MG63 (cell line): ENCODE measurements at regions not wholly inside any gene's neighbourhood (a gene's known extent, or its start where the extent isn't known, plus 50 kb on each side); places are given as distances from the start of the nearest gene placed in this dataset.

Experiments used
- DNase-seq: peaks from one replicate; pipeline ENCODE4 v3.0.0-alpha.2; 2020
- H3K27me3 ChIP-seq: fragments of 250-450 bp; sonication (Bioruptor Pico); 2 replicates; pipeline ENCODE4 v1.5.1; 2020; ENCODE audit warnings: mild to moderate bottlenecking, moderate library complexity
- H3K36me3 ChIP-seq: fragments of 250-450 bp; sonication (Bioruptor Pico); 2 replicates; pipeline ENCODE4 v1.5.1; 2020; ENCODE audit warnings: mild to moderate bottlenecking, moderate library complexity
- H3K4me3 ChIP-seq: fragments of 250-450 bp; sonication (Bioruptor Pico); 2 replicates; pipeline ENCODE4 v1.5.1; 2020; ENCODE audit warnings: mild to moderate bottlenecking, moderate library complexity
- H3K9me3 ChIP-seq: fragments of 250-450 bp; sonication (Bioruptor Pico); 2 replicates; pipeline ENCODE4 v1.5.1; 2020; ENCODE audit warnings: mild to moderate bottlenecking, moderate library complexity

GRCh38 chr2:15832849-15833680 lies 107.3 kb upstream of the MYCN start:
- Histone ChIP-seq H3K9me3 (no peaks in the 10 kb centered on the region), H3K36me3 (no peaks in the 10 kb centered on the region), H3K4me3 (no peak overlapping the region), H3K27me3 (no peaks in the 10 kb centered on the region)
- DNase-seq, result no peak

- Histone ChIP-seq H3K9me3 (no peaks in the 10 kb centered on the region), H3K36me3 (no peaks in the 10 kb centered on the region), H3K27me3 (no peaks in the 10 kb centered on the region), H3K4me3 (no peak overlapping the region)
- no peak for DNase-seq
Measured at GRCh38 chr2:15833731-15834130, 106.6 kb upstream of the MYCN start.

GRCh38 chr2:15834381-15835031 lies 105.8 kb upstream of the MYCN start:
- no peak overlapping the region for H3K4me3 ChIP-seq

GRCh38 chr2:15835991-15836688 lies 104.2 kb upstream of the MYCN start:
- no peaks in the 10 kb centered on the region for H3K36me3 ChIP-seq
- DNase-seq, result no peak
- H3K27me3 ChIP-seq, result no peaks in the 10 kb centered on the region
- no peak overlapping the region for H3K4me3 ChIP-seq
- no peaks in the 10 kb centered on the region for H3K9me3 ChIP-seq

More at GRCh38 chr2:15834381-15835031, 105.8 kb upstream of the MYCN start:
- no peak for DNase-seq
- no peaks in the 10 kb centered on the region for H3K27me3 ChIP-seq
- no peaks in the 10 kb centered on the region for H3K36me3 ChIP-seq
- H3K9me3 ChIP-seq, result no peaks in the 10 kb centered on the region

- Histone ChIP-seq H3K36me3 (no peaks in the 10 kb centered on the region), H3K4me3 (no peak overlapping the region), H3K9me3 (no peaks in the 10 kb centered on the region), H3K27me3 (no peaks in the 10 kb centered on the region)
- DNase-seq, result no peak
Measured at GRCh38 chr2:15836689-15837610, 103.4 kb upstream of the MYCN start.

GRCh38 chr2:15838481-15839090 lies 101.8 kb upstream of the MYCN start:
- no peak for DNase-seq
- no peaks in the 10 kb centered on the region for H3K36me3 ChIP-seq
- H3K4me3 ChIP-seq, result no peak overlapping the region
- H3K9me3 ChIP-seq, result no peaks in the 10 kb centered on the region
- H3K27me3 ChIP-seq, result no peaks in the 10 kb centered on the region

- Histone ChIP-seq H3K4me3 (no peak overlapping the region), H3K9me3 (no peaks in the 10 kb centered on the region), H3K36me3 (no peaks in the 10 kb centered on the region), H3K27me3 (no peaks in the 10 kb centered on the region)
- DNase-seq, result no peak
Measured at GRCh38 chr2:15839426-15840124, 100.8 kb upstream of the MYCN start.

GRCh38 chr2:15840148-15840547 lies 100.2 kb upstream of the MYCN start:
- Histone ChIP-seq H3K36me3 (no peaks in the 10 kb centered on the region), H3K27me3 (no peaks in the 10 kb centered on the region), H3K4me3 (no peak overlapping the region), H3K9me3 (no peaks in the 10 kb centered on the region)
- no peak for DNase-seq

- H3K4me3 ChIP-seq, result no peak overlapping the region
- no peaks in the 10 kb centered on the region for H3K9me3 ChIP-seq
- no peaks in the 10 kb centered on the region for H3K36me3 ChIP-seq
- no peak for DNase-seq
- H3K27me3 ChIP-seq, result no peaks in the 10 kb centered on the region
Measured at GRCh38 chr2:15840969-15841368, 99.4 kb upstream of the MYCN start.

- no peak overlapping the region for H3K4me3 ChIP-seq
- no peaks in the 10 kb centered on the region for H3K9me3 ChIP-seq
- no peaks in the 10 kb centered on the region for H3K27me3 ChIP-seq
- no peak for DNase-seq
- no peaks in the 10 kb centered on the region for H3K36me3 ChIP-seq
Measured at GRCh38 chr2:15841776-15842560, 98.4 kb upstream of the MYCN start.

- DNase-seq, result no peak
- H3K4me3 ChIP-seq, result no peak overlapping the region
- no peaks in the 10 kb centered on the region for H3K27me3 ChIP-seq
- H3K36me3 ChIP-seq, result no peaks in the 10 kb centered on the region
- no peaks in the 10 kb centered on the region for H3K9me3 ChIP-seq
Measured at GRCh38 chr2:15842758-15843666, 97.3 kb upstream of the MYCN start.

GRCh38 chr2:15844211-15844801 lies 96.0 kb upstream of the MYCN start:
- no peak for DNase-seq
- Histone ChIP-seq H3K9me3 (no peaks in the 10 kb centered on the region), H3K4me3 (no peak overlapping the region), H3K27me3 (no peaks in the 10 kb centered on the region), H3K36me3 (no peaks in the 10 kb centered on the region)

- no peak for DNase-seq
- Histone ChIP-seq H3K4me3 (no peak overlapping the region), H3K9me3 (no peaks in the 10 kb centered on the region), H3K36me3 (no peaks in the 10 kb centered on the region), H3K27me3 (no peaks in the 10 kb centered on the region)
Measured at GRCh38 chr2:15845294-15845693, 95.1 kb upstream of the MYCN start.
